Keratinocyte (primary cell): ENCODE measurements at regions not wholly inside any gene's neighbourhood (a gene's known extent, or its start where the extent isn't known, plus 50 kb on each side); places are given as distances from the start of the nearest gene placed in this dataset.

Experiments
- CTCF ChIP-seq, 3 experiments: IDR thresholded peaks in 1 of 3; conservative IDR thresholded peaks in 1 of 3; optimal IDR thresholded peaks in 1 of 3; 2 replicates in 2 of 3; 3 replicates in 1 of 3; pipeline versions ENCODE3 to v1.5.1; 2011; ENCODE audit warnings: low read length in 3 of 3, mild to moderate bottlenecking in 3 of 3, moderate library complexity in 2 of 3, control low read depth in 1 of 3, inconsistent platforms in 1 of 3; ENCODE audit not compliant: insufficient read depth in 2 of 3; ENCODE audit errors: extremely low read depth in 1 of 3
- EZH2 ChIP-seq: IDR thresholded peaks from one replicate; pipeline ENCODE4 v1.6.1; 2012; ENCODE audit warnings: inconsistent platforms, mild to moderate bottlenecking, low read length, moderate library complexity

DNA sequence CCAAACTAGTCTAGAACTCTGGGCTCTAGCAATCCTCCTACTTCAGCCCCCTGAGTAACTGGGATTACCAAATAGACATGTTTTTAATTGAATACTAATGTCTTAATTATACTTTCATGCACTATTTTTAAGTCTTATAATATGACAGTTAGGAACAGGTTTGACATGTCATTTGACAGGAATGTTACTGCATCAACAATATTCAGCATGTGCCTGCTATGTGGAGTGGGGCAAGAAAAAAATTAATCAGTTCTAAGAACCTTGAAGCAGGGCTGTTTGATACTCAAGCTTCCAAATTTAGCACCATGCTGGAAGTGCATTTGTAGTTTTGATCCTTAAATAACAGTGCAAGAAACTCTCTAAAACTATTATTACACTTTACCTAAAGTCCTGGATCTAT, 265.3 kb downstream of the MZT1 start:
- TF ChIP-seq CTCF (optimal IDR thresholded peaks at IDR 0.05 in 1 of 3, IDR thresholded peaks at IDR 0.05 in 1 of 3, conservative IDR thresholded peaks at IDR 0.05 in 1 of 3; ENCODE audit: extremely low read depth in 1 of 3, insufficient read depth in 2 of 3, low read length in 3 of 3): no peak
- TF ChIP-seq EZH2: no peak
